SK-N-SH treated with all-trans-retinoic acid at 6 μM for 48 hours (cell line): ENCODE measurements at regions not wholly inside any gene's neighbourhood (a gene's known extent, or its start where the extent isn't known, plus 50 kb on each side); places are given as distances from the start of the nearest gene placed in this dataset.

ENCODE experiments used
- ATAC-seq: fragments of 200-7000 bp; cut with Tn5 transposase; 3 replicates; pipeline ENCODE4 v1.9.1; 2020; ENCODE audit warnings: mild to moderate bottlenecking, moderate library complexity
- ARNTL ChIP-seq: fragments of 450-650 bp; formaldehyde crosslinking; IDR thresholded peaks from 2 replicates; pipeline ENCODE4 v1.5.0; 2020; ENCODE audit warnings: low read depth, mild to moderate bottlenecking, moderate library complexity, borderline replicate concordance
- BACH2 ChIP-seq: fragments of 250-450 bp; sonication (Bioruptor Pico); IDR thresholded peaks from 2 replicates; pipeline ENCODE4 v1.9.0; 2021; ENCODE audit warnings: mild to moderate bottlenecking, borderline replicate concordance
- CSDC2 ChIP-seq: fragments of 250-450 bp; sonication (Bioruptor Pico); IDR thresholded peaks from 2 replicates; pipeline ENCODE4 v1.5.0; 2020; ENCODE audit warnings: mild to moderate bottlenecking, moderate library complexity
- CSRNP3 ChIP-seq: fragments of 250-450 bp; sonication (Bioruptor Pico); IDR thresholded peaks from 2 replicates; pipeline ENCODE4 v1.5.1; 2021; ENCODE audit warnings: mild to moderate bottlenecking, moderate library complexity
- ISL1 ChIP-seq: fragments of 250-450 bp; sonication (Bioruptor Pico); IDR thresholded peaks from 2 replicates; pipeline ENCODE4 v2.1.2; 2022; ENCODE audit warnings: mild to moderate bottlenecking, moderate library complexity
- OSR1 ChIP-seq: fragments of 250-450 bp; sonication (Bioruptor Pico); IDR thresholded peaks from 2 replicates; pipeline ENCODE4 v1.8.0; 2022; ENCODE audit warnings: moderate library complexity, mild to moderate bottlenecking, inconsistent platforms
- PATZ1 ChIP-seq: fragments of 250-450 bp; sonication (Bioruptor Pico); IDR thresholded peaks from 2 replicates; pipeline ENCODE4 v1.8.0; 2020; ENCODE audit warnings: mild to moderate bottlenecking, moderate library complexity, borderline replicate concordance
- POU6F1 ChIP-seq: fragments of 250-450 bp; sonication (Bioruptor Pico); IDR thresholded peaks from 2 replicates; pipeline ENCODE4 v1.8.0; 2021; ENCODE audit warnings: low read depth, mild to moderate bottlenecking, moderate library complexity, borderline replicate concordance
- PPARA ChIP-seq: fragments of 250-450 bp; sonication (Bioruptor Pico); IDR thresholded peaks from 2 replicates; pipeline ENCODE4 v1.5.0; 2020; ENCODE audit warnings: mild to moderate bottlenecking, borderline replicate concordance
- SNAI2 ChIP-seq: fragments of 250-450 bp; sonication (Bioruptor Pico); IDR thresholded peaks from 2 replicates; pipeline ENCODE4 v1.5.0; 2020; ENCODE audit warnings: mild to moderate bottlenecking, moderate library complexity
- TCF4 ChIP-seq: fragments of 250-450 bp; sonication (Bioruptor Pico); IDR thresholded peaks from 2 replicates; pipeline ENCODE4 v1.8.0; 2021; ENCODE audit warnings: mild to moderate bottlenecking, moderate library complexity, borderline replicate concordance
- TOX ChIP-seq: fragments of 250-450 bp; sonication (Bioruptor Pico); IDR thresholded peaks from 2 replicates; pipeline ENCODE4 v1.8.0; 2021; ENCODE audit warnings: mild to moderate bottlenecking, moderate library complexity, borderline replicate concordance
- TSHZ2 ChIP-seq: fragments of 250-450 bp; sonication (Bioruptor Pico); IDR thresholded peaks from 2 replicates; pipeline ENCODE4 v1.5.0; 2020; ENCODE audit warnings: mild to moderate bottlenecking, moderate library complexity
- ZFP30 ChIP-seq: fragments of 450-650 bp; formaldehyde crosslinking; IDR thresholded peaks from 2 replicates; pipeline ENCODE4 v1.5.0; 2022; ENCODE audit warnings: mild to moderate bottlenecking, moderate library complexity
- ZNF70 ChIP-seq: fragments of 450-650 bp; formaldehyde crosslinking; IDR thresholded peaks from 2 replicates; pipeline ENCODE4 v1.5.0; 2020; ENCODE audit warnings: mild to moderate bottlenecking, moderate library complexity
- ZNF8 ChIP-seq: fragments of 450-650 bp; formaldehyde crosslinking; IDR thresholded peaks from 2 replicates; pipeline ENCODE4 v1.5.0; 2020; ENCODE audit warnings: mild to moderate bottlenecking, moderate library complexity

- ATAC-seq, result no peak
- TF ChIP-seq TCF4 (CRISPR knock-in tag) (no peak), ISL1 (no peak), ZFP30 (CRISPR knock-in tag) (no peak), ZNF70 (CRISPR knock-in tag) (no peak), SNAI2 (no peak), ARNTL (CRISPR knock-in tag) (no peak), BACH2 (CRISPR knock-in tag) (no peak), CSDC2 (CRISPR knock-in tag) (no peak), TSHZ2 (CRISPR knock-in tag) (no peak), PPARA (no peak)
Observed at GRCh38 chr17:34727601-34728000, 148.2 kb downstream of the TMEM132E start.

- no peak for ATAC-seq
- TF ChIP-seq CSDC2 (CRISPR knock-in tag) (no peak), TCF4 (CRISPR knock-in tag) (peak; percentile 75; the same call in 1 of the 2 replicates)
Observed at GRCh38 chr17:34726536-34727384, 147.4 kb downstream of the TMEM132E start.

- ATAC-seq, result no peak
Observed at GRCh38 chr17:34725725-34726124, 146.3 kb downstream of the TMEM132E start.

More at GRCh38 chr17:34725725-34726124, 146.3 kb downstream of the TMEM132E start:
- TF ChIP-seq CSRNP3 (CRISPR knock-in tag), result no peak
- no peak for TF ChIP-seq ISL1
- TF ChIP-seq TCF4 (CRISPR knock-in tag), result no peak
- no peak for TF ChIP-seq PATZ1
- no peak for TF ChIP-seq PPARA
- no peak for TF ChIP-seq ZNF8 (CRISPR knock-in tag)
- no peak for TF ChIP-seq POU6F1 (CRISPR knock-in tag)
- no peak for TF ChIP-seq TOX
- TF ChIP-seq OSR1 (CRISPR knock-in tag), result no peak
- TF ChIP-seq ARNTL (CRISPR knock-in tag), result no peak
